ENCODE measurements at regions not wholly inside any gene's neighbourhood (a gene's known extent, or its start where the extent isn't known, plus 50 kb on each side); places are given as distances from the start of the nearest gene placed in this dataset.

GRCh38 chr3:103949693-103950092 lies 1417.0 kb upstream of the ALCAM start:
- Mint-ChIP-seq H3K4me3 (ENCODE audit: unreplicated experiment) (no peak overlapping the region), H3K27me3 (ENCODE audit: low read depth) (peaks cover 5% of the 10 kb centered on the region), H3K9me3 (ENCODE audit: low read depth) (no peaks in the 10 kb centered on the region), H3K36me3 (ENCODE audit: low read depth) (no peaks in the 10 kb centered on the region), H3K27ac (ENCODE audit: unreplicated experiment) (no peak overlapping the region), H3K4me1 (ENCODE audit: low read depth) (no peaks in the 10 kb centered on the region)
- DNase-seq (ENCODE audit: low spot score): no peak
- TF ChIP-seq, protein P1, sequence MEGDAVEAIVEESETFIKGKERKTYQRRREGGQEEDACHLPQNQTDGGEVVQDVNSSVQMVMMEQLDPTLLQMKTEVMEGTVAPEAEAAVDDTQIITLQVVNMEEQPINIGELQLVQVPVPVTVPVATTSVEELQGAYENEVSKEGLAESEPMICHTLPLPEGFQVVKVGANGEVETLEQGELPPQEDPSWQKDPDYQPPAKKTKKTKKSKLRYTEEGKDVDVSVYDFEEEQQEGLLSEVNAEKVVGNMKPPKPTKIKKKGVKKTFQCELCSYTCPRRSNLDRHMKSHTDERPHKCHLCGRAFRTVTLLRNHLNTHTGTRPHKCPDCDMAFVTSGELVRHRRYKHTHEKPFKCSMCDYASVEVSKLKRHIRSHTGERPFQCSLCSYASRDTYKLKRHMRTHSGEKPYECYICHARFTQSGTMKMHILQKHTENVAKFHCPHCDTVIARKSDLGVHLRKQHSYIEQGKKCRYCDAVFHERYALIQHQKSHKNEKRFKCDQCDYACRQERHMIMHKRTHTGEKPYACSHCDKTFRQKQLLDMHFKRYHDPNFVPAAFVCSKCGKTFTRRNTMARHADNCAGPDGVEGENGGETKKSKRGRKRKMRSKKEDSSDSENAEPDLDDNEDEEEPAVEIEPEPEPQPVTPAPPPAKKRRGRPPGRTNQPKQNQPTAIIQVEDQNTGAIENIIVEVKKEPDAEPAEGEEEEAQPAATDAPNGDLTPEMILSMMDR (IDR thresholded peaks at IDR 0.05): no peak

DNA sequence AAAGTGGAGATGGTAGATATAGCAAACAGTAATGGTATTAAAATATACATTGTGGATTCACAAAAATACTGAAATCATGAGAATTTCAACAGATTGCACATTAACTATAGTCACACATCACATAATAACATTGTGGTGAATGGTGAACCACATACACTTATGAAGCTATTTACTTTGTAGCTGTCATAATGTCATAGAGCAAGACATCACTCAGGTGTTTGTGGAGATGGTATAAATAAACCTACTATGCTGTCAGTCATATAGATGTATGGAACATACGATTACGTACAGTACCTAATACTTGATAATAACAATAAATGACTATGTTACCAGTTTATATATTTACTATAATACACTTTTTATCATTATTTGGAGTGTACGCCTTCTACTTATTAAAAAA lies 1416.0 kb upstream of the ALCAM start:
- no peak overlapping the region for H3K27ac Mint-ChIP-seq (ENCODE audit: unreplicated experiment)
- TF ChIP-seq, protein P1 (IDR thresholded peaks at IDR 0.05): no peak
- H3K27me3 Mint-ChIP-seq (ENCODE audit: low read depth): peaks cover 5% of the 10 kb centered on the region
- no peak overlapping the region for H3K4me3 Mint-ChIP-seq (ENCODE audit: unreplicated experiment)
- no peaks in the 10 kb centered on the region for H3K36me3 Mint-ChIP-seq (ENCODE audit: low read depth)
- H3K9me3 Mint-ChIP-seq (ENCODE audit: low read depth): no peaks in the 10 kb centered on the region
- H3K4me1 Mint-ChIP-seq (ENCODE audit: low read depth): no peaks in the 10 kb centered on the region
- no peak for DNase-seq (ENCODE audit: low spot score)

GRCh38 chr3:103953796-103954195 lies 1412.9 kb upstream of the ALCAM start:
- H3K27me3 Mint-ChIP-seq (ENCODE audit: low read depth): peaks cover 2% of the 10 kb centered on the region
- TF ChIP-seq, protein P1 (IDR thresholded peaks at IDR 0.05): no peak

DNA sequence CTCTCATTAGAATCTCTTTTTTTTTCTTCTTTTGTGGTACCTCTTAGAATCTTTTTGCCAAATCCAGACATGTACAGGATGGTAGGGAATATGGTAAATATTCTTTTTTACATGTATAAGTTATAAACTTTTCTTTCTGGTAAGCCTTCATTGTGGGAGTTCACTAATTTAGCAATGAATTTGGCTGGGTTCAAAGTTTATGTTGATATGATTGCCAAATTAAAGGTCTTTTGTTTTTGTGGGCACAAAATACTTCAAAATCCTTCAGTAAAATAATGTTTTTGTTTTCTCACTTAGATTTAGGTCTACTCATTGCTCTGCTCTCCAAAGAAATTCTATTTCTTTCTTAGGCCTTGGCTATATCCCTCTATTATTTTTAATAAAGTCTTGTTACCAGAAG lies 1405.9 kb upstream of the ALCAM start:
- H3K9me3 Mint-ChIP-seq (ENCODE audit: low read depth): no peaks in the 10 kb centered on the region
- no peaks in the 10 kb centered on the region for H3K27me3 Mint-ChIP-seq (ENCODE audit: low read depth)
- no peak overlapping the region for H3K4me3 Mint-ChIP-seq (ENCODE audit: unreplicated experiment)
- TF ChIP-seq, protein P1 (IDR thresholded peaks at IDR 0.05): no peak
- H3K36me3 Mint-ChIP-seq (ENCODE audit: low read depth): no peaks in the 10 kb centered on the region
- no peak for DNase-seq (ENCODE audit: low spot score)
- peaks cover 13% of the 10 kb centered on the region for H3K4me1 Mint-ChIP-seq (ENCODE audit: low read depth)
- no peak overlapping the region for H3K27ac Mint-ChIP-seq (ENCODE audit: unreplicated experiment)

More at GRCh38 chr3:103953796-103954195, 1412.9 kb upstream of the ALCAM start:
- DNase-seq (ENCODE audit: low spot score): no peak
- Mint-ChIP-seq H3K9me3 (ENCODE audit: low read depth) (no peaks in the 10 kb centered on the region), H3K4me3 (ENCODE audit: unreplicated experiment) (no peak overlapping the region), H3K27ac (ENCODE audit: unreplicated experiment) (no peak overlapping the region), H3K36me3 (ENCODE audit: low read depth) (no peaks in the 10 kb centered on the region), H3K4me1 (ENCODE audit: low read depth) (no peaks in the 10 kb centered on the region)

GRCh38 chr3:103963599-103963998 lies 1403.1 kb upstream of the ALCAM start:
- Mint-ChIP-seq H3K9me3 (ENCODE audit: low read depth) (no peaks in the 10 kb centered on the region), H3K27me3 (ENCODE audit: low read depth) (no peaks in the 10 kb centered on the region), H3K27ac (ENCODE audit: unreplicated experiment) (no peak overlapping the region), H3K4me3 (ENCODE audit: unreplicated experiment) (no peak overlapping the region), H3K36me3 (ENCODE audit: low read depth) (no peaks in the 10 kb centered on the region), H3K4me1 (ENCODE audit: low read depth) (peaks cover 13% of the 10 kb centered on the region)
- no peak for DNase-seq (ENCODE audit: low spot score)
- TF ChIP-seq, protein P1 (IDR thresholded peaks at IDR 0.05): no peak
